Kidney (tissue), 13 donors: ENCODE measurements at regions not wholly inside any gene's neighbourhood (a gene's known extent, or its start where the extent isn't known, plus 50 kb on each side); places are given as distances from the start of the nearest gene placed in this dataset.

Source experiments
- DNase-seq, 5 donors: peaks; one replicate each; pipeline ENCODE4 v3.0.0-alpha.2; 2013 to 2020
- FAIRE-seq: peaks from 2 replicates; lab custom pipeline; 2012; peaks lifted over from hg19 to GRCh38; lab: Jason Lieb, UNC
- H3K27ac ChIP-seq, 2 donors: one replicate each; pipeline ENCODE4 v1.7.0; 2013; ENCODE audit warnings: low read depth in 2 of 2, low read length in 2 of 2, inconsistent platforms in 1 of 2
- H3K27me3 ChIP-seq: one replicate; pipeline ENCODE4 v1.7.1; 2013; ENCODE audit warnings: low read length, inconsistent platforms; ENCODE audit not compliant: control insufficient read depth, insufficient read depth
- H3K36me3 ChIP-seq, 3 donors: one replicate each; pipeline versions ENCODE4 v1.7.0 to v1.7.1; 2013; ENCODE audit warnings: low read length in 3 of 3, control low read depth in 1 of 3, inconsistent platforms in 1 of 3; ENCODE audit not compliant: insufficient read depth in 3 of 3, control insufficient read depth in 2 of 3
- H3K4me1 ChIP-seq, 3 donors: one replicate each; pipeline versions ENCODE4 v1.7.0 to v1.7.1; 2013; ENCODE audit warnings: low read length in 3 of 3, inconsistent platforms in 1 of 3, low read depth in 1 of 3; ENCODE audit not compliant: control insufficient read depth in 2 of 3, insufficient read depth in 2 of 3
- H3K4me3 ChIP-seq, 3 donors: one replicate each; pipeline versions ENCODE4 v1.7.0 to v1.8.1; 2013; ENCODE audit warnings: low read length in 3 of 3, control low read depth in 1 of 3, inconsistent platforms in 1 of 3
- H3K9ac ChIP-seq, 3 donors: one replicate each; pipeline versions ENCODE4 v1.7.0 to v1.7.1; 2013; ENCODE audit warnings: low read length in 3 of 3, control low read depth in 1 of 3, inconsistent platforms in 1 of 3
- H3K9me3 ChIP-seq, 3 donors: one replicate each; pipeline versions ENCODE4 v1.7.0 to v1.7.1; 2013; ENCODE audit warnings: low read length in 3 of 3, control low read depth in 1 of 3, inconsistent platforms in 1 of 3; ENCODE audit not compliant: control insufficient read depth in 2 of 3, insufficient read depth in 1 of 3
- CTCF ChIP-seq: IDR thresholded peaks from 3 replicates; pipeline ENCODE4 v1.5.1; 2012; ENCODE audit warnings: mild to moderate bottlenecking, moderate library complexity, borderline replicate concordance; ENCODE audit not compliant: insufficient read depth; ENCODE audit errors: extremely low read depth
- intact Hi-C: fragments of 100-400 bp; cut with DNase I; formaldehyde crosslinking; loops from one replicate; pipeline ENCODE4 v1.11.1; 2022
- donor health status: control.
- donor health status: control.
- donor health status: control.
- donor health status: control.
- donor health status: control.
- donor health status: DM: yes; HTN: yes; CAD: no.
- donor health status: Normal renal cell carcinoma (clear cell type).

GRCh38 chr5:86671536-86671935 lies 53.8 kb downstream of the COX7C start:
- Histone ChIP-seq H3K4me3 (no peak overlapping the region), H3K9me3 (no peaks in the 10 kb centered on the region), H3K27ac (no peak overlapping the region), H3K36me3 (no peaks in the 10 kb centered on the region), H3K27me3 (no peaks in the 10 kb centered on the region), H3K9ac (no peak overlapping the region), H3K4me1 (no peaks in the 10 kb centered on the region)
- intact Hi-C loops = no loop called here
- FAIRE-seq (no peak), DNase-seq (no peak)
- TF ChIP-seq CTCF = no peak

GRCh38 chr5:86674069-86674468 lies 56.3 kb downstream of the COX7C start:
- H3K27ac ChIP-seq = no peak overlapping the region
- intact Hi-C loops = no loop called here
- no peak overlapping the region for H3K4me3 ChIP-seq
- FAIRE-seq (no peak), DNase-seq (no peak)
- no peaks in the 10 kb centered on the region for H3K4me1 ChIP-seq
- H3K9ac ChIP-seq = no peak overlapping the region
- no peaks in the 10 kb centered on the region for H3K9me3 ChIP-seq
- no peaks in the 10 kb centered on the region for H3K27me3 ChIP-seq
- H3K36me3 ChIP-seq = no peaks in the 10 kb centered on the region
- TF ChIP-seq CTCF = no peak

- H3K27me3 ChIP-seq = no peaks in the 10 kb centered on the region
- no peak for FAIRE-seq
- intact Hi-C loops = no loop called here
- H3K27ac ChIP-seq = no peak overlapping the region
- DNase-seq = no peak
- TF ChIP-seq CTCF = no peak
- no peaks in the 10 kb centered on the region for H3K4me1 ChIP-seq
- no peak overlapping the region for H3K9ac ChIP-seq
- no peaks in the 10 kb centered on the region for H3K36me3 ChIP-seq
- H3K9me3 ChIP-seq = no peaks in the 10 kb centered on the region
- H3K4me3 ChIP-seq = no peak overlapping the region
These were observed 57.6 kb downstream of the COX7C start for GRCh38 chr5:86675311-86675710.

- no peaks in the 10 kb centered on the region for H3K36me3 ChIP-seq
- H3K4me1 ChIP-seq = no peaks in the 10 kb centered on the region
- no peak overlapping the region for H3K27ac ChIP-seq
- no peaks in the 10 kb centered on the region for H3K27me3 ChIP-seq
- H3K9ac ChIP-seq = no peak overlapping the region
- FAIRE-seq = peak; percentile 91
- intact Hi-C loops = no loop called here
- DNase-seq = peak in 3 of 5 donors; percentile 10 to 77 (median 61)
- TF ChIP-seq CTCF = peak; percentile 66
- H3K4me3 ChIP-seq = no peak overlapping the region
- no peaks in the 10 kb centered on the region for H3K9me3 ChIP-seq
These were observed 61.8 kb downstream of the COX7C start for GRCh38 chr5:86679529-86679928.
